Endothelial cell of umbilical vein (primary cell): ENCODE measurements at regions not wholly inside any gene's neighbourhood (a gene's known extent, or its start where the extent isn't known, plus 50 kb on each side); places are given as distances from the start of the nearest gene placed in this dataset.

ENCODE experiments used
- EZH2 ChIP-seq: IDR thresholded peaks from 2 replicates; pipeline ENCODE4 v1.6.1; 2012; ENCODE audit warnings: borderline replicate concordance, low read depth, mild to moderate bottlenecking, moderate library complexity, low read length, inconsistent platforms; ENCODE audit not compliant: severe bottlenecking
- FOS ChIP-seq: IDR thresholded peaks from 2 replicates; pipeline ENCODE4 v1.6.1; 2011; ENCODE audit warnings: mild to moderate bottlenecking, low read length, moderate library complexity, borderline replicate concordance; ENCODE audit not compliant: insufficient read depth
- GATA2 ChIP-seq: IDR thresholded peaks from 2 replicates; pipeline ENCODE4 v1.7.0; 2011; ENCODE audit warnings: low read depth, mild to moderate bottlenecking, moderate library complexity, mixed read lengths, low read length; ENCODE audit not compliant: insufficient read length, insufficient read depth
- POLR2A ChIP-seq: IDR thresholded peaks from 2 replicates; pipeline ENCODE4 v1.6.1; 2012; ENCODE audit warnings: low read depth, mild to moderate bottlenecking, control low read depth, low read length
- POLR2AphosphoS5 ChIP-seq: IDR thresholded peaks from 2 replicates; pipeline ENCODE4 v1.6.1; 2012; ENCODE audit warnings: low read depth, mild to moderate bottlenecking, control low read depth, low read length, moderate library complexity; ENCODE audit not compliant: insufficient read depth
- TF ChIP-seq, protein P1 (sequence below), 2 donors: IDR thresholded peaks; 1 replicate in 1 of 2; 2 replicates in 1 of 2; pipeline ENCODE4 v1.5.1; 2011; ENCODE audit warnings: low read length in 2 of 2, mild to moderate bottlenecking in 2 of 2, moderate library complexity in 2 of 2, control low read depth in 1 of 2, inconsistent platforms in 1 of 2, low read depth in 1 of 2; ENCODE audit not compliant: insufficient read depth in 1 of 2; ENCODE audit errors: extremely low read depth in 1 of 2
- TF ChIP-seq, protein P2 (sequence below): IDR thresholded peaks from 2 replicates; pipeline ENCODE4 v1.6.1; 2011; ENCODE audit not compliant: insufficient read depth, insufficient read length

- TF ChIP-seq, protein P1, sequence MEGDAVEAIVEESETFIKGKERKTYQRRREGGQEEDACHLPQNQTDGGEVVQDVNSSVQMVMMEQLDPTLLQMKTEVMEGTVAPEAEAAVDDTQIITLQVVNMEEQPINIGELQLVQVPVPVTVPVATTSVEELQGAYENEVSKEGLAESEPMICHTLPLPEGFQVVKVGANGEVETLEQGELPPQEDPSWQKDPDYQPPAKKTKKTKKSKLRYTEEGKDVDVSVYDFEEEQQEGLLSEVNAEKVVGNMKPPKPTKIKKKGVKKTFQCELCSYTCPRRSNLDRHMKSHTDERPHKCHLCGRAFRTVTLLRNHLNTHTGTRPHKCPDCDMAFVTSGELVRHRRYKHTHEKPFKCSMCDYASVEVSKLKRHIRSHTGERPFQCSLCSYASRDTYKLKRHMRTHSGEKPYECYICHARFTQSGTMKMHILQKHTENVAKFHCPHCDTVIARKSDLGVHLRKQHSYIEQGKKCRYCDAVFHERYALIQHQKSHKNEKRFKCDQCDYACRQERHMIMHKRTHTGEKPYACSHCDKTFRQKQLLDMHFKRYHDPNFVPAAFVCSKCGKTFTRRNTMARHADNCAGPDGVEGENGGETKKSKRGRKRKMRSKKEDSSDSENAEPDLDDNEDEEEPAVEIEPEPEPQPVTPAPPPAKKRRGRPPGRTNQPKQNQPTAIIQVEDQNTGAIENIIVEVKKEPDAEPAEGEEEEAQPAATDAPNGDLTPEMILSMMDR (IDR thresholded peaks at IDR 0.05; ENCODE audit: extremely low read depth in 1 of 2, insufficient read depth in 1 of 2, low read depth in 1 of 2, low read length in 2 of 2): no peak
- no peak for TF ChIP-seq POLR2A
- no peak for TF ChIP-seq POLR2AphosphoS5
- TF ChIP-seq GATA2: no peak
- TF ChIP-seq, protein P2, sequence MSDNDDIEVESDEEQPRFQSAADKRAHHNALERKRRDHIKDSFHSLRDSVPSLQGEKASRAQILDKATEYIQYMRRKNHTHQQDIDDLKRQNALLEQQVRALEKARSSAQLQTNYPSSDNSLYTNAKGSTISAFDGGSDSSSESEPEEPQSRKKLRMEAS: no peak
- no peak for TF ChIP-seq EZH2
- TF ChIP-seq FOS: no peak
These were observed 208.6 kb downstream of the URI1 start for GRCh38 chr19:30150626-30151025.
